ENCODE measurements at regions not wholly inside any gene's neighbourhood (a gene's known extent, or its start where the extent isn't known, plus 50 kb on each side); places are given as distances from the start of the nearest gene placed in this dataset.
"Not testable (repeated sequence)": the region's sequence is repeated elsewhere in the genome, so short reads cannot be mapped to it uniquely, and the experiment has no call there.

DNA sequence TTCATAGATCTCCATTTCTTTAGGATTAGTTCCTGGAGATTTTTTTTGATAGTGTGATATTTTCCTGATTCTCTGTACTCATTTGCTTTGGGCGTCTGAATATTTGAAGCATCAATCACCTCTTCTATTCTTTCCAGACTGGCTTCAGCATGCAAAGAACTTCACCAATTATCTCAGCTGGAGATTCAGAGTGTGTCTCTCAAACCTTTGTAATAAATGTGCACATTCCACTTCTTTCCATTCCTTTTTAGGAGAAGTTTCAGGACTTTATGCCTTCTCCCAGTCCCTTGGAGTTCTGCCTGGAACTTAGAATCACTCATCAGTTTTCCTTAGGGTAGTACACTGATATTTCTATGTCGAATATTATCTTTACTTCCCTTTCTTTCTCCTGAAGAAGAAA lies 334.8 kb downstream of the TEX13C start:
- Histone ChIP-seq H3K27me3 (ENCODE audit: control insufficient read depth, insufficient read depth, low read length) (no peaks in the 10 kb centered on the region; the same call in 1 of the 2 replicates), H3K4me3 (ENCODE audit: low read depth, low read length) (no peak overlapping the region), H3K4me1 (ENCODE audit: control insufficient read depth, insufficient read depth, low read length) (no peaks in the 10 kb centered on the region), H3K9ac (ENCODE audit: low read length) (no peak overlapping the region), H3K36me3 (ENCODE audit: control insufficient read depth, insufficient read depth, low read length) (no peaks in the 10 kb centered on the region), H3K9me3 (ENCODE audit: control insufficient read depth, insufficient read depth, low read depth, low read length) (peaks cover 7% of the 10 kb centered on the region; the same call in 1 of the 2 replicates), H3K27ac (ENCODE audit: low read depth, low read length) (no peak overlapping the region)

DNA sequence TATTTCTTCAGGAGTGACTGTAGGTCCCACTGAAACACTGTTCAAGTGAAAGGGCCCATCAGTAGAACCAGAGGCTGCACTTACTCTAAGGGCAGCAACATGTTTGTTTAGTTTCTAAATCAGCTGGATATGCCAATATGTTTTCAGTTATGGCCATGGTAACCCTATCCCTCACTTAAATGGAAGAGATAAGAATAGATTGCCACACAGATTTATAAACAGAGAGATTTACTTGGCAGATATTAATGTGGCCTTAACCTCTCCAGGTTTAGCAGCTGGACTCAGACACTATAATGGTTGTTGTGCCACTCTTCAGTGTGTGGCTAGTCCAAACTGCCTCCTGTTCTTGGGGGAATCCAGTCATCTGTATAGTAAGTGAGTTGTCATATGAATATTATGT lies 354.1 kb downstream of the TEX13C start:
- Histone ChIP-seq H3K36me3 (ENCODE audit: control insufficient read depth, insufficient read depth, low read length) (no peaks in the 10 kb centered on the region), H3K9ac (ENCODE audit: low read length) (no peak overlapping the region), H3K27ac (ENCODE audit: low read depth, low read length) (no peak overlapping the region), H3K4me1 (ENCODE audit: control insufficient read depth, insufficient read depth, low read length) (no peaks in the 10 kb centered on the region), H3K4me3 (ENCODE audit: low read depth, low read length) (no peak overlapping the region), H3K27me3 (ENCODE audit: control insufficient read depth, insufficient read depth, low read length) (no peaks in the 10 kb centered on the region; the same call in 1 of the 2 replicates), H3K9me3 (ENCODE audit: control insufficient read depth, insufficient read depth, low read depth, low read length) (peaks cover 32% of the 10 kb centered on the region)

DNA sequence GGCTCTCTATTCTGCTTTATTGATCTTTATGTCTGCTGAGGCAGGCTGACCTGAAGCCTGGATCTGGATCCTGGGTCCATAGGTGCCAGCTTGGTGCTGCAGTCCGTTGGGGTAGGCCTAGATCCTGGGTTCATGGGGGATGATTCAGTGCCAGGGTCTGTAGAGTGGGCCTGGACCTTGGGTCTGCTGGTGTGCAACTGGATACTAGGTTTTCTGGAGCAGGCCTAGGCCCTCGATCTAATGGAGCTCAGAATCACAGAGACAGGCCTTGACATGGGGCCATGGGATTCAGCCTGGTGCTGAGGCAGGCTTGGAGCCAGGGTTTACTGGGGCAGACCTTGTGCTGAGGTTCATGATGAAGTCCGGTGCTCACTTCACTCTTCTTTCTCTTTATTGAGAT lies 358.6 kb downstream of the TEX13C start:
- Histone ChIP-seq H3K9ac (ENCODE audit: low read length) (no peak overlapping the region), H3K27ac (ENCODE audit: low read depth, low read length) (no peak overlapping the region), H3K4me3 (ENCODE audit: low read depth, low read length) (no peak overlapping the region), H3K4me1 (ENCODE audit: control insufficient read depth, insufficient read depth, low read length) (no peaks in the 10 kb centered on the region), H3K9me3 (ENCODE audit: control insufficient read depth, insufficient read depth, low read depth, low read length) (peaks cover 31% of the 10 kb centered on the region), H3K36me3 (ENCODE audit: control insufficient read depth, insufficient read depth, low read length) (no peaks in the 10 kb centered on the region), H3K27me3 (ENCODE audit: control insufficient read depth, insufficient read depth, low read length) (no peaks in the 10 kb centered on the region; the same call in 1 of the 2 replicates)

DNA sequence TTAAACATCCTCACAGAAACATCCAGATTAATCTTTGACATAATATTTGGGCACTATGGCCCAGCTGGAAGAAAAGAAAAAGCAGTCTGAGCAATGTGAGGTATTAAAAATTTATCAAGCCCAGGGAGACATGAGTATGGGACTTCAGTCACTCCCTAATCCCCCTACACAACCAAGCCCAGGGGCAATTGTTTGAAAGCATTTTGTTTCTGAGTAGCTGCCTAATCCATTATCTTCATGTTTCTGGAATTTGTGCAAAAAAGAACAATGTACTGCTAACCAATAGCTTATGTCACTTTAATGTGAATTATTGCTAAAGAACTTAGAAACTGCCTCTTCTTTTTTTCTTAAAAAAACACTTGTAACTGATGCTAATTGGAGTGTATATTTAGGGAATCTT lies 360.7 kb downstream of the TEX13C start:
- Histone ChIP-seq H3K27me3 (ENCODE audit: control insufficient read depth, insufficient read depth, low read length) (no peaks in the 10 kb centered on the region; the same call in 1 of the 2 replicates), H3K9me3 (ENCODE audit: control insufficient read depth, insufficient read depth, low read depth, low read length) (peaks cover 15% of the 10 kb centered on the region), H3K27ac (ENCODE audit: low read depth, low read length) (no peak overlapping the region), H3K36me3 (ENCODE audit: control insufficient read depth, insufficient read depth, low read length) (no peaks in the 10 kb centered on the region), H3K4me1 (ENCODE audit: control insufficient read depth, insufficient read depth, low read length) (no peaks in the 10 kb centered on the region), H3K9ac (ENCODE audit: low read length) (no peak overlapping the region), H3K4me3 (ENCODE audit: low read depth, low read length) (no peak overlapping the region)

DNA sequence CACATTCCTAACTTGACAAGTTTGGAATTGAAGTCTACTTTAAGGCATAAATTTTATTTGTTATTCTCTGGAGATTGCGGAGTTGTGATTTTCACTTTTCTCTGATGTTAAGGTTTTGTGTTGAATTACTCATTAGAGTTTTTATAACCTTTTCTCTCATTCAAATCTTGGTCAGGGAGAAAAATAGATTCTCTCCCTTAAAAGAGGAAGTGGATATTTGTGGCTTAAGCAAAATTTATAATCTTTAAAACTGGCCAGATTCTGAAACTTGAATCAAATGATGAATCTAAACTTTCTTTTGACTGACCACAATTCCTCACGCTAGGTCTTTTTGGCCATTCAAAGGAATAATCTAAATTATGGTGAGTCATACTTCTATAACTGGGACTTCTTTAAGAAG lies 361.4 kb downstream of the TEX13C start:
- no peaks in the 10 kb centered on the region; the same call in 1 of the 2 replicates for H3K27me3 ChIP-seq (ENCODE audit: control insufficient read depth, insufficient read depth, low read length)
- H3K36me3 ChIP-seq (ENCODE audit: control insufficient read depth, insufficient read depth, low read length), result no peaks in the 10 kb centered on the region
- H3K27ac ChIP-seq (ENCODE audit: low read depth, low read length), result no peak overlapping the region
- H3K4me3 ChIP-seq (ENCODE audit: low read depth, low read length), result no peak overlapping the region
- H3K4me1 ChIP-seq (ENCODE audit: control insufficient read depth, insufficient read depth, low read length), result no peaks in the 10 kb centered on the region
- no peak overlapping the region for H3K9ac ChIP-seq (ENCODE audit: low read length)
- peaks cover 10% of the 10 kb centered on the region for H3K9me3 ChIP-seq (ENCODE audit: control insufficient read depth, insufficient read depth, low read depth, low read length)

DNA sequence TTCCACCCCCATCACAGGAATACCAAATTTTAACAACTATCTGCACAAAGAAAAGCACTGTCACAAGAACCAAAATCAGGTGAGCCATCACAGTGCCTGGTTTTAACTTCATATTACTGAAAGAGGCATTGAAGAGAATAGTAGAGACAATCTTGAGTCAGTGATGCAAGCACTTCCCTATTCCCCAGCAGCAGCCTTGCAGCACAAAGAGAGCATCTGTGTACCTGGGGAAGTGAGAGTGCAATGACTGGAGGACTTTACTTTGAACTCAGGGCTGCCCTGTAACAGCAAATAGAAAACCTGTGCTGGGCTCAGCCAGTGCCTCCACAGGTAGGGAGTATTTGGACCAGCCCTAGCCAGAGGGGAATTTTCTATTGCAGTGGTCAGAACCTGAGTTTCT lies 361.8 kb downstream of the TEX13C start:
- no peaks in the 10 kb centered on the region for H3K4me1 ChIP-seq (ENCODE audit: control insufficient read depth, insufficient read depth, low read length)
- no peak overlapping the region for H3K9ac ChIP-seq (ENCODE audit: low read length)
- no peak overlapping the region for H3K27ac ChIP-seq (ENCODE audit: low read depth, low read length)
- peaks cover 5% of the 10 kb centered on the region for H3K9me3 ChIP-seq (ENCODE audit: control insufficient read depth, insufficient read depth, low read depth, low read length)
- H3K4me3 ChIP-seq (ENCODE audit: low read depth, low read length), result no peak overlapping the region
- no peaks in the 10 kb centered on the region for H3K36me3 ChIP-seq (ENCODE audit: control insufficient read depth, insufficient read depth, low read length)
- H3K27me3 ChIP-seq (ENCODE audit: control insufficient read depth, insufficient read depth, low read length), result no peaks in the 10 kb centered on the region; the same call in 1 of the 2 replicates

DNA sequence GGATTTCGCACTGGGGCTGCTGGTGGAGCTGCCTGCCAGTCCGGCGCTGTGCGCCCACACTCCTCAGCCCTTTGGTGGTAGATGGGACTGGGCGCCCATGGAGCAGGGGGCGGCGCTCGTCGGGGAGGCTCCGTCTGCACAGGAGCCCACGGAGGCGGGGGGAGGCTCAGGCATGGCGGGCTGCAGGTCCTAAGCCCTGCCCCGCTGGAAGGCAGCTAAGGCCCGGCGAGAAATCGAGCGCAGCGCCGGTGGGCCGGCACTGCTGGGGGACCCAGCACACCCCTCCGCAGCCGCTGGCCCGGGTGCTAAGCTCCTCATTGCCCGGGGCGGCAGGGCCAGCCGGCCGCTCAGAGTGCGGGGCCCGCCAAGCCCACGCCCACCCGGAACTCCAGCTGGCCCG lies 370.9 kb downstream of the TEX13C start:
- H3K27me3 ChIP-seq (ENCODE audit: control insufficient read depth, insufficient read depth, low read length); H3K27ac ChIP-seq (ENCODE audit: low read depth, low read length); H3K4me3 ChIP-seq (ENCODE audit: low read depth, low read length); H3K4me1 ChIP-seq (ENCODE audit: control insufficient read depth, insufficient read depth, low read length); H3K9ac ChIP-seq (ENCODE audit: low read length); H3K36me3 ChIP-seq (ENCODE audit: control insufficient read depth, insufficient read depth, low read length); H3K9me3 ChIP-seq (ENCODE audit: control insufficient read depth, insufficient read depth, low read depth, low read length): not testable (repeated sequence)

DNA sequence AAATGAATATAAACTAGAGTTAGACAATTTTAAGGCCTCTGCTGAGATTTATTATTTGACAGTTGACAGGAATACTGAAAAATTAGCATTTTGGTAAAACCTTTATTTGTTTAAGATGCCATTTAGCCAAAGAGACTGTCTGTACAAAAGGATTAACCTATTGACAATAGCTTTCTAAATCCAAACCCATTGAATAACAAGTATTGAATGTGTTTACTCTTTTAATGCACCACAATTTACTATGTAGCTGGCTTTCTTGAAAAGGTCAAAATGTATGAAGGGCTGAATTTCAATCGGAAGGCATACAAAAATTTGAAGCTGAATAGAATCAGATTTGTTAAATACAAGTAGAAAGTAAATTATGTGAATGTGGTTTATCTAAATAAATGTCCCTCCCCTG lies 374.5 kb downstream of the TEX13C start:
- no peaks in the 10 kb centered on the region; the same call in 1 of the 2 replicates for H3K27me3 ChIP-seq (ENCODE audit: control insufficient read depth, insufficient read depth, low read length)
- no peak overlapping the region for H3K27ac ChIP-seq (ENCODE audit: low read depth, low read length)
- no peak overlapping the region for H3K9ac ChIP-seq (ENCODE audit: low read length)
- no peak overlapping the region for H3K4me3 ChIP-seq (ENCODE audit: low read depth, low read length)
- peaks cover 6% of the 10 kb centered on the region; the same call in 1 of the 2 replicates for H3K9me3 ChIP-seq (ENCODE audit: control insufficient read depth, insufficient read depth, low read depth, low read length)
- H3K36me3 ChIP-seq (ENCODE audit: control insufficient read depth, insufficient read depth, low read length), result no peaks in the 10 kb centered on the region
- H3K4me1 ChIP-seq (ENCODE audit: control insufficient read depth, insufficient read depth, low read length), result no peaks in the 10 kb centered on the region

DNA sequence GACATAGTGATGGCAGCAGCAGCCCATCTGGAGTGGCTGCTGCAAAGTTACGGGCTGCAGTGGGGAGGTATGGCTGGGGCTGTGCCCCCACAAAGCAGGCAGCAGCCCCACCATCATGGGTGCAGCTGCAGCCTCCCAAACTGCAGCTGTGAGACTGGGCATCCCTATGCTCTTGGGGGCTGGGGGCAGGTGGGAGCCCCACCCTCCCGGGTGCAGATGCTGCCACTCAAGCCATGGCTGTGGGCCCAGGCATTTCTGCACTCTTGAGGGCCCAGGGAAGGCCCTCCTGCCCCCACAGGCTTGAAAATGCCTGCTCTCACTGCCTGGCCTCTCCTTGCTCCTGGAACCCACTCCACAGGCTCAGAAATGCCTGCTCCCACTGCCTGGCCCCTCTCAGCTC lies 389.4 kb downstream of the TEX13C start:
- no peaks in the 10 kb centered on the region for H3K36me3 ChIP-seq (ENCODE audit: control insufficient read depth, insufficient read depth, low read length)
- H3K27me3 ChIP-seq (ENCODE audit: control insufficient read depth, insufficient read depth, low read length), result no peaks in the 10 kb centered on the region; the same call in 1 of the 2 replicates
- H3K4me1 ChIP-seq (ENCODE audit: control insufficient read depth, insufficient read depth, low read length), result no peaks in the 10 kb centered on the region
- no peak overlapping the region for H3K9ac ChIP-seq (ENCODE audit: low read length)
- no peaks in the 10 kb centered on the region for H3K9me3 ChIP-seq (ENCODE audit: control insufficient read depth, insufficient read depth, low read depth, low read length)
- H3K27ac ChIP-seq (ENCODE audit: low read depth, low read length), result no peak overlapping the region
- H3K4me3 ChIP-seq (ENCODE audit: low read depth, low read length), result no peak overlapping the region

DNA sequence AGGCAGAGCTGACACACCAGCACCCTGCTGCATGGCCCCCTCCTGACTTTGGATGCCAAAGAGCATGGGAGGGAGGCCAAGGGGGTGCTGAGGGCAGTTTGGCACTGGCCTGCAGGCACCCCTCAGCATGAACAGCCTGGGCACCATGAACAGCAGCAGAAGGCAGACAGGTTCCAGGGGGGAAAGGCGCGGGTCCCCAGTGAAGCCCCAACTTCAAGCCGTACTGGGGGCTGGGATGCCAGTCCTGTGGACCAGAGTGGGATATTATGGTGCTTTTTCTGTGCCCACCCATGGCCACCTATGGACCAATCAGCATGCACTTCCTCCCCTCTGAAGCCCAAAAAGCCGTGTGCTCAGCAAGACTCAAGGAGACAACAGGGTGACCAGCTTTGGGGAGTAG lies 389.9 kb downstream of the TEX13C start:
- Histone ChIP-seq H3K36me3 (ENCODE audit: control insufficient read depth, insufficient read depth, low read length) (no peaks in the 10 kb centered on the region), H3K4me3 (ENCODE audit: low read depth, low read length) (no peak overlapping the region), H3K4me1 (ENCODE audit: control insufficient read depth, insufficient read depth, low read length) (no peaks in the 10 kb centered on the region), H3K27ac (ENCODE audit: low read depth, low read length) (no peak overlapping the region), H3K9me3 (ENCODE audit: control insufficient read depth, insufficient read depth, low read depth, low read length) (no peaks in the 10 kb centered on the region), H3K27me3 (ENCODE audit: control insufficient read depth, insufficient read depth, low read length) (no peaks in the 10 kb centered on the region; the same call in 1 of the 2 replicates), H3K9ac (ENCODE audit: low read length) (no peak overlapping the region)

DNA sequence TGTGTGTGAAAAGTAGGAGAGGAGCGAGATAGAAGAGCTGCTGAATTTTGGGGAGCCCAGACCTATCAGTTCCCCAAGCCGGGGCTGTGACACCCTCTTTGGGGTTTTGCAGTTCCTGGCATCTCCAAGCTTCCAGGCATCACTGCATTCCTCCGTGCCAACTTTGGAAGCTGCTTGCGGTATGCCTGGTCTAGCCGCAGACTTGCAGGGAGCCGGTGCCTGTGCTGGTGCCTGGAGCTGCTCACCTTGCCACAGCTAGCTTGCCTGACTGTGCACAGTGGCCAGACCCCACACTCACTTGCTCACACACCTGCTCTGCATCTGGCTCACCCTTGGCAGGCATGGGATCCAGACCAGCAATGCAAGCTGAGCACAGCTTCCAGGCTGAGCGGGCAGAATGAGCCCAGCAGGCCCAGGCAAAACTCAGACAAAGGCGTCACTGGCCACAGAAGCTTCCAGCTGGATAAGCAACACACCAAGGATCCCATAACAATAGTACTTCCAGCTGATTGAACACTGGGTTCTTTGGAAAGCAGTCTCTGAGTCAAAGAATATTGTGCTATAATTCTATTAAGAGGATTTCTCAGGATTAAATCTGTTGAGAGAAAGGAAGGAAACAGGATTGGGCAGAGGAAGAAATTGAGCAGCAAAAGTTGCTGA lies 390.9 kb downstream of the TEX13C start:
- H3K9ac ChIP-seq (ENCODE audit: low read length), result no peak overlapping the region
- H3K36me3 ChIP-seq (ENCODE audit: control insufficient read depth, insufficient read depth, low read length), result no peaks in the 10 kb centered on the region
- H3K27ac ChIP-seq (ENCODE audit: low read depth, low read length), result no peak overlapping the region
- no peaks in the 10 kb centered on the region; the same call in 1 of the 2 replicates for H3K27me3 ChIP-seq (ENCODE audit: control insufficient read depth, insufficient read depth, low read length)
- no peaks in the 10 kb centered on the region for H3K4me1 ChIP-seq (ENCODE audit: control insufficient read depth, insufficient read depth, low read length)
- H3K9me3 ChIP-seq (ENCODE audit: control insufficient read depth, insufficient read depth, low read depth, low read length), result no peaks in the 10 kb centered on the region
- no peak overlapping the region for H3K4me3 ChIP-seq (ENCODE audit: low read depth, low read length)
